IMR-90 (cell line): ENCODE measurements at regions not wholly inside any gene's neighbourhood (a gene's known extent, or its start where the extent isn't known, plus 50 kb on each side); places are given as distances from the start of the nearest gene placed in this dataset.
A peak's percentile ranks its signal among the peaks of the same experiment; 100 is the strongest.

Experiments
- CEBPB ChIP-seq: IDR thresholded peaks from 2 replicates; pipeline ENCODE4 v1.6.1; 2012; ENCODE audit warnings: low read depth, low read length, improper control_type of control experiment
- CHD1 ChIP-seq: IDR thresholded peaks from 2 replicates; pipeline ENCODE4 v1.6.1; 2012; ENCODE audit warnings: low read depth, low read length, improper control_type of control experiment
- CTCF ChIP-seq: conservative IDR thresholded peaks from 2 replicates; pipeline ENCODE4 v1.5.1; 2012; ENCODE audit warnings: mild to moderate bottlenecking, low read depth, low read length, improper control_type of control experiment
- MAFK ChIP-seq: IDR thresholded peaks from 2 replicates; pipeline ENCODE4 v1.6.1; 2012; ENCODE audit warnings: low read depth, low read length, improper control_type of control experiment
- MXI1 ChIP-seq: IDR thresholded peaks from 2 replicates; pipeline ENCODE4 v1.6.1; 2012; ENCODE audit warnings: low read depth, mild to moderate bottlenecking, low read length, moderate library complexity, borderline replicate concordance
- POLR2A ChIP-seq: IDR thresholded peaks from 2 replicates; pipeline ENCODE4 v1.6.1; 2012; ENCODE audit warnings: mild to moderate bottlenecking, low read depth, low read length
- RAD21 ChIP-seq: IDR thresholded peaks from 2 replicates; pipeline ENCODE4 v1.6.1; 2012; ENCODE audit warnings: low read length, improper control_type of control experiment
- RCOR1 ChIP-seq: IDR thresholded peaks from 2 replicates; pipeline ENCODE4 v1.6.1; 2012; ENCODE audit warnings: mild to moderate bottlenecking, low read length, improper control_type of control experiment; ENCODE audit not compliant: insufficient replicate concordance
- RFX5 ChIP-seq: IDR thresholded peaks from 2 replicates; pipeline ENCODE4 v1.8.0; 2012; ENCODE audit warnings: low read depth, mild to moderate bottlenecking, low read length, moderate library complexity
- SMC3 ChIP-seq: fragments of 150-350 bp; IDR thresholded peaks from 2 replicates; pipeline ENCODE4 v1.6.1; 2016; ENCODE audit warnings: low read depth, mild to moderate bottlenecking, antibody characterized with exemption, low read length, moderate library complexity
- USF2 ChIP-seq: fragments of 150-350 bp; IDR thresholded peaks from 2 replicates; pipeline ENCODE4 v1.6.1; 2017; ENCODE audit warnings: mild to moderate bottlenecking, antibody characterized with exemption, low read length, low read depth

GRCh38 chr2:9770308-9771100, 72.8 kb upstream of the TAF1B start:
- TF ChIP-seq CTCF, result peak; percentile 68
- TF ChIP-seq RFX5, result no peak
- no peak for TF ChIP-seq CEBPB
- TF ChIP-seq RCOR1, result no peak
- TF ChIP-seq RAD21, result peak; percentile 60
- no peak for TF ChIP-seq POLR2A
- TF ChIP-seq USF2, result no peak
- peak; percentile 62 for TF ChIP-seq SMC3
- TF ChIP-seq MXI1, result no peak
- no peak for TF ChIP-seq CHD1
- TF ChIP-seq MAFK, result no peak
